ENCODE measurements at regions not wholly inside any gene's neighbourhood (a gene's known extent, or its start where the extent isn't known, plus 50 kb on each side); places are given as distances from the start of the nearest gene placed in this dataset.
A peak's percentile ranks its signal among the peaks of the same experiment; 100 is the strongest.

DNA sequence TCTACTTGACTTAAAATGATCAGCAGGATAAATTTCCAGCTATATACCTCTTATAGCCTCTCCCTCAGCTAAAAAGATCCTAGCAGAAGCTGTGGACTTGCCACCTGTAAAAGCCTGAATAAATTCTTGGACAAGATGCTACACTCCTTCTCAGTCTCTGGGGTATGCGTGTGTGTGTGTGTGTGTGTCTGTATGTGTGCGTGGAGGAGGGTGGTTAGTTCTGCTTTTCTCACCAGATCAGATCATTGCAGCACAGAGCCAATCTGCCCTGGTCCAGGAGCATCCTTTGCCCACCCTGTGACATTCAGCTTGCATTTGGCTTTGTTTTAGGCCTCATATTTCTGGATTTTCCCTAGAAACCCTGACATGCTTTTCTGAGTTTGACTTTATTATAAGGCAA is 438.3 kb downstream of the RFC3 start:
- DNase-seq = peak in 1 of 2 donors; percentile 8

DNA sequence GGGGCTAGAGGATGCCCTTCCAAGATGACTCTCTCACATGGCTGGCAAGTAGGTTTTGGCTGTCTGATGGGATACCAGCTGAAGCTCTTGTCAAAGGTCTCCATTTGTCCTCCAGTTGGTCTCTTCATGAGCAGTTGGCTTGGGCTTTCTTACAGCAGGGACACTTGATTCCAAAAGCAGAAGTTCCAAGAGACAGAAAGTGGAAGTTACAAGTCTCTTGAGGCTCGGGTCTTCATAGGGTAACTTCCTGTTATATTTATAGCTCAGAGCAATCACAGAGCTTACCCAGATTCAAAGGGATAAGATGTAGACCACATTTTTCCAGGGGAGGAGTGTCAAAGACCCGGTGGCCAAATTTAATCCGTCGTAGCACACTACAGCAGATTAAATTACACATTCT is 440.0 kb downstream of the RFC3 start:
- no peak for DNase-seq

DNA sequence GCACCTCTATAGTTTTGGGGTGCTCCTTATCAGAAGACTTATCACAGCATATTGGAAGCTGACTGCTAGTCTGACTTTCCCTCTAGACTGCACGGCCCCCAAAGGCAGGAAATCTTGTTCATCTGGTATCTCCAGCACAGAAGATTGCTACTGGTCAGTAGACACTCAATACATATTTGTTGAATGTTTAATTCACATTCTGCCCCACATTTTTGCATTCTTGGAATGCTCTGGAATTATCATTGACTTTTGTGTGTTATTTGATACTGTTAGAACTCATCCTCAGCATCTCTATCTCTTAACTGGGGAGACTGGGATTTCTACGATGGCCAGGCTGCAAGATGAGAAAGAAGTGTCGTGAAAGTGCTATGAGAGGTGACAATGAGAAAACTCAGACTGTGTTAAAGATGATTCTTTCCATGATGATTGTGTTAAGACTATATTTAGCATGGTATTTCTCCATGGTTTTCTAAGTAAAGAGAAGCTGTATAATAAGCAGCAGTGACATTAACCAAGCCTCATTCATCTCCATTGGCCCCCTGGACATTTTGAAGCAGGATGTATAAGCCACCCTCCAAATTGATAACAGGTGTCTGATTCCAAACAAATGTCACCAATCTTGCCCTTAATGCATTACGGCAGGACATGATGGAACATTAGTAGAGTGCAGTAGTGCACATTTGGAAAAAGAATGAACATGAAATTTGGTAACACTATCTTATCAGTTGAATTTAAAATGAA is 440.9 kb downstream of the RFC3 start:
- DNase-seq = no peak

DNA sequence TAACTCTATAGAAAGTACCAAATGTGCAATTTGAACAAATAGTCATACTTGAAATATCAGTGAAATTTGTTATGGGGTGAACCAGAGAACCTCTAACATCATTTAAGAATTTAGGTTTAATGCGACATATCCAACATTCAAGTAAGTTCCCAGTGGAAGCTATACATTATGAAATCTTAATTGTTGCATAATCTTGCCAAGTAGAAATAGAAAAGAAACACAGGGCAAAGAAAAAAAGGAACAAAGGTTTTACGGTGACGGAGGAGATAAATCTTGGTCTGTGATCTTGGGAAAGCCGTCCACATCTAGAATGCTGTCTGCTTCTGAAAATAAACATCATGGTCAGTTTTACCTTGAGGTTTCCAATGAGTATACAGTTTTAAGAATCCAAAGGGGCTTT is 445.7 kb downstream of the RFC3 start:
- no peak for DNase-seq

DNA sequence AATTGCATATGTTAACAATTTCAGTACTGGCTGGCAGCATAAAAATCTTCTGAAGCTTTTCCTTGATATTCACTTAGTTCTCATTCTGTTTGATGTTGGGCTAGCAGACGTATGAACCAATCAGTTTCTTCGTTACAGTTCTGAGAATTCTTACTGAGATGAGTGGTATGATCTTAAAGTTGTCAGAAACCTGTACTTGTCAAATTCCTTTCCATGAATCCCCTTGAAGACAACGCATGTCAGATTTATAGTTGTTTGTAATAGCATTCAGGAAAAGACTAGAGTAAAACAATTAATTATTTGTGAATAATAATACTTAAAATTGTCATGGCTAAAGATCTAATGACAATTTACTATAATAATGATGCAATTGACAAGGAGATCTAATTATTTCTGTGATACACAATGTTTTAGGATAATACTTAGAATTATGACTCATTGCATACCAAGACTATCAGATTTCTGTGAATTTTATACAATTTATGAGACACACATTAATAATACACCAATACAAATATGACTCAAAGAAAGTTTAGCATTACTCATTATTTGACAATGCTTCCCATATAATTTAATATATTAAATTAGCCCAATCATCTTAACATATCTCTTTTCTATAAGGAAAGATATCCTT is 447.2 kb downstream of the RFC3 start:
- no peak for DNase-seq

DNA sequence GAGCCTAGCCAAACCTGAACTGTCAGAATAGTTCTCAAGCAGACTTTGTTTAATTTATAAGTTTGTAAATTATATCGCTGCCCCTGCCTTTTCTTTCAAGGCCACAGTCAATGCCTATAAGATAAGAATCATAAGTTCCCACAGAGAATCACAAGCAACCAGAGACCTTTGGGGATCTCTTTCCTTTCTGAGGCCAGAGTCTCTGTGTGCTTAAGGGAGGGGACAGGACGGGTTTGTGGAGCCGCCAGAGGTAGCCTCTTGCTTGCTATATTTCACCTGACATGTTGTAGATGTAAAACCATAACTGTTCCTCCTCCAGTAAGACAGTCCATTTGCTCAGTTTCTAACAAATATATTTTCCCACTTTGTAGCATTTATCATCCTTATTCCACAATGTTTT is 458.8 kb downstream of the RFC3 start:
- DNase-seq = no peak

DNA sequence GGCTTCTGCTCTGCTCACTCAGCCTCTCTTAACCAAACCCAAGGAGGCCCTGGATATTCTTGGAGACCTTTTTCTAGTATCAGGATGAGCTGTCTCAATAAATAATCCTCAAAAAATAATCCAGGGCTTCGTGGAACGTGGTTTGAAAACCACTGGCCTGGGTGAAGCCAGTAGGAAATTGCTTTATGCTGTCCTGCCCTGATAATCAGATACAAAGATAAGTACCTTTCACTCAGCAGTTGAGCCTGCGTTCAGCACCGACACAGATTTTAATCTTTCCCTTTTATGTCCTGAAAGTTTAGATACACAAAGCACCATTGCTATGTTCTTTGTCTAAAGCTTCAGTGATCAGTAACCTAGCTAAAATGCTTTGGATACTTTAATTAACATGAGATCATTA is 460.0 kb downstream of the RFC3 start:
- DNase-seq = no peak

DNA sequence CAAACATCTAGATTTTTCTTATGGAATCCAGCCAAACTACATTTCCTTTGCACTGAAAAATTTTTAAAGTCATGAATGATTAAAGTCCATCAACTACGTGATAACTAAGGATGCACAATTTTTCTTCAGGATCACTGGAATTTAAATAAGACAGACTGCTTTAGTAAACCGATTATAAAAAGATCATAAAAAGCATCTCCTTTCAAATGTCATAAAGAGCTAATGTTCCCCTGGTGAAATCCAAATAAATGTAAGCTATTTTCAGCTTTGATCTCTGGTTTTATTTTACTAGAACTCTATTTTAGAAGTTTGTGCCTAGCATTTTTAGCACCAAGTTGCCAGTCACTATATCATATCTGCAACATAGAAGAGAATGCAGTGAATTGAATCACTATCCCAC is 460.8 kb downstream of the RFC3 start:
- no peak for DNase-seq

DNA sequence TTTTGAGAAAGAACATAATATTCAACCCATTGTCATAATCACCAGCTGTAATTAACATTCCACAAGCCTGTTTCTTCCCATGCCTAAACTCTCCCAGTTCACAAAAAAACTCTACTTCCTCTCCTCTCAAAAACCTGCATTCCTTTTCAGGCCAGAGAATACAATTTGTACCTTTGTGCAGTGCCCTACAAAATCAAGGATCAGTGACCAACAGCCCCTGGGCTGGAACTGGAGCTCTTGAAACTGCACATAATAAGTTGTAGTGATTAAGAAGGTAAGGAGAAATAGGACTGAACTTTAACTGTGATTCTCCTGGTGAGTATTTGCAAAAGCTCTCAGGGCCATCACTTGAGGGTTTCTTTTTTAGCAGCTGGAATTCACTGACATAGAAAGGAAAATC is 472.7 kb downstream of the RFC3 start:
- DNase-seq = no peak

DNA sequence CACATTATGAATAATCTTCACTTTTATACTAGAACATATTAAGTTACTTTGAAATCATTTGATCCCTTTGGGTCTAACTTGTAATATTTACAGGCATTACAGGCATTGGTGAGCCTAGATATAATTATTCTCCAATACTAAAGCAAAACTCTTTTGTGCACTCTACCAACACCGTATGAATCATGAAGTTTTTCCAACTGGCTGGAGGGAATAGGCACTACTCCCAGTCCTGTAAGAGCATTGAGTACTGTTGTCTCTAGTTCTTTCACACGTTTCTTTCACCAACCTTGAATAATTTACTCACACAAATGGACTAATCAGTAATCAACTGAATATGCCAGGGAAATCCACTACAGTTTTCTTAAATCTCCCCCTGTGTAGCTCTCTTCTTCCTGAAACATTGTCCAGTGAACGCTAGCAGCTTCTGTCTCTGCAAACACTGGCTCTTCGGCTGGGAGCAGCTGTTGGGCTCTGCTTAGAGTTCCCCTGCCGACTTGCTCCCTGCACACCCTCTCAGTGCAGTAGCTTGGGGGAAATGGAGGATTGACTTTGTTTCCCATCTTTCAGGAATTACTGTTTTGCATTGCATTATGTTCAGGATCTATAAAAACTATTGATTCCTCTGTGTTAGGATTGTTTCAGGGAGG is 476.7 kb downstream of the RFC3 start:
- DNase-seq = no peak

DNA sequence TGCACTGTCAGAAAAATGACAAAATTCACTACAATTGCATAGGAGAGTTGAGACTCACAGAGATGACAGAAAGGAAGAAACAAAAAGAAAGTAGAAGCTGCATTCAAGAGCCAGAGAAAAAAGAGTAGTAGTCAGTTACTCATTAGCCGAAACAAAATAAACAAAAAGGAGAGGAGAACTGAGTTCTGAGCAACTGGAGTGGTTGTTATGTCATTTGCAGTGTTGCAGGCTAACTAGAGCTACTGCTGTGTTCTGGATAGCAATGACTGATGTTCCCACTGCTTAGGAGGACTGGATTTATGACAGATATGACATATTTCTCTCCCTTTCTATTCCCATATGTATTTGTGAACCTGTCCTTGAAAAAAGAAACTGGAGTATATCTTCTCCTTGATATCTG is 482.6 kb downstream of the RFC3 start:
- no peak for DNase-seq

DNA sequence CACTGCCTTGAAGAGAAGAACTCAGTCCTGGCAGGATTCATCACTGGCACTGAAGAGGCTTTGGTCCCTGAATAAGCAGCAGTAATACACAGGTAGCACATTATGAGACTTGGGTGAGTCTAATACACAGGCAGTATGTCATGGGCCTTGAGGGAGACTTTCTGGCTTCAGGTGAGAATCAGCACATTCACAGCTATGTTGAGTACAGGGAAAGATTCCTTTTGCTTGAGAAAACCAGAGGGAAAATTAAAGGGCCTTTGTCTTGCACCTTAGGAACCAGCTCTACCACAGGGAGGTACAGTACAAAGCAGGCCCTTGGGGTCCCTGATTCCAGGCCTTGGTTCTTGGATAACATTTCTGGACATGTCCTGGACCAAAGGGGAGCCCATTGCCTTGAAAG is 484.6 kb downstream of the RFC3 start:
- no peak for DNase-seq

DNA sequence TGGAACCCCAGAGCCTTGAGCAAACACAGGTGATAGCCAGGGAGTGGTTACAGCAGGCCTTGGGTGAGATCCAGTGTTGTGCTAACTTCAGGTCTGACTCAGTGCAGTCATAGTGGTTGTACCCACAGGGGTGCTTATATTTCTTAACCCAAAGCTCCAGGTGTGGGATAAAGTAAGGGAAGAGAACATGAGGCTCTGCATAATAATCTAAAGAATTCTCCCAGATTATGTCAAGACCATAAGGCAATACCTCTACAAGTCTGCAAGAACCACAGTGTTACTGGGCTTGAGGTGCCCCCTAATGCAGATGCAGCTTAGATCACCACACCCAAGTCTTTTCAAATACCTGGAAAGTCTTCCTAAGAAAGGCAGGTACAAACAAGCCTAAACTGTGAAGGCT is 485.4 kb downstream of the RFC3 start:
- no peak for DNase-seq

DNA sequence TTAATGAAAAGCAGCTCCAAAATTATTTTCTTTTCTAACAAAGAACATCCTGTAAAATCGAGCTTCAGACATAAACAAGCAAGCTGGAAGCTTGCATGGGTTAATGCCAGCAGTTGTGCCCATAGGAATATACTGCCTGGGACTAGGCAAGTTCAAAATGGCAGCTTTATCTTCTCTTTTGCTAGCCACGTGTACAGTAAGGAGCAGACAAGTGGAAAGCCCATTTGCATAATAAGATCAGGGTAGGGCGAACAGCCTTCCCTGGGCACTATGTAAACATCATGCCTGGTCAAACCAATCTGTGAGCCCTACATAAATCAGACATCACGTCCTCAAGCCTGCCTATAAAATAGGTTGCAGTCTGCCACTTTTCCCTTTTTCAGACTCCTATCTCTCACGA is 489.7 kb downstream of the RFC3 start:
- no peak for DNase-seq

DNA sequence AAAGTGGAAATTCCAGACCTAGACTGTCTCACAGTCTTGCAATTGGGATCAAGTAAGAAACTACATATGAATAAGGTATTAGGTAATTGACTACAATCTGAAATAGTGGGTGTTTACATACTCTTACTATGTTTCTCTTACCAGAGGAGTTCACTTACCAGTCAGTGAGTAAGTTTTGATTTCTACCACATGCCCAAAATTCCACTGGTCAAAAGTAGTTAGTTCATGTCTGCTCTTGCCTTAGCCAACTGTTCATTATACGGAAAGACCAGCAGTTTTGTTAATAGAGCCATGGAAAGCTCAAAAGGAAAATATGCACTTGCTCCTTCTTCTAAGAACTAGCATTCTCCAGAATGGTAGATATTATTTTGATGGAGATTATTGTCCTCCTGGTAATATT is 490.8 kb downstream of the RFC3 start:
- DNase-seq = no peak

DNA sequence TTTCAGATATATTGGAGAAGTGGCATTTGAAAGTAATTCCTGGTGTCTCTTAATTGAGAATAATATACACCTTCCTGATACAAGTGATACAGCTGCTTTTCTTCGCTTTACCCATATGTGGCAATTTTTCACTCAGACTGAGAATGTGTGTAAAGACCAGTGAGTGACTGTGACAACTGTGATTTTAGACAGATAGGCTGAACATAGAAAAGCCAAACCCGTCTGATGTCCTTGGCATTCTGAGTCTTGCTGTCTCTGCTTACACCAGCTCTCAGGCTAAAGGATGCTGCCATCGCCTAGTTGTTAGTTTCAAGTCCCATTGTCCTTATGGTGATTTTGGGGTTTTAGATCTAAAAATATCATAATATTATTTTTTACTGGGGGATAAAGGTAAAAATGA is 492.6 kb downstream of the RFC3 start:
- no peak for DNase-seq

DNA sequence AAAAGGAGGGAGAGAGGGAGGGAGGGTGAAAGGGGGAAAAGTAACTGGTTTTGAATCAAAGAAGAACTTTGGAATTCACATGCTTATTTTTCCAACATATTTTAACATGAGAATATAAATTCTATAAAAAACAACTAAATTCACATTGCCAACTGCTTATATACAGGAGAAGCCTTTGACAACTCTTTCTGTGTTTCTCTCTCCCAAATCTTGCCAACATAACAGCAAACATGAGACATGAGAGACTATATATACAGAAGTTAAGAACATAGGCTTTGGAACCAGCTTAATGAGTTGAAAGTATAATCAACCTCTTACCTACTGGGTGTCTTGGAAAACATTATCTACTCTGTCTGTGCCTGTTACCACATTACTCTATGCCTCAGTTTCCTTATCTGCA is 493.3 kb downstream of the RFC3 start:
- DNase-seq = no peak

DNA sequence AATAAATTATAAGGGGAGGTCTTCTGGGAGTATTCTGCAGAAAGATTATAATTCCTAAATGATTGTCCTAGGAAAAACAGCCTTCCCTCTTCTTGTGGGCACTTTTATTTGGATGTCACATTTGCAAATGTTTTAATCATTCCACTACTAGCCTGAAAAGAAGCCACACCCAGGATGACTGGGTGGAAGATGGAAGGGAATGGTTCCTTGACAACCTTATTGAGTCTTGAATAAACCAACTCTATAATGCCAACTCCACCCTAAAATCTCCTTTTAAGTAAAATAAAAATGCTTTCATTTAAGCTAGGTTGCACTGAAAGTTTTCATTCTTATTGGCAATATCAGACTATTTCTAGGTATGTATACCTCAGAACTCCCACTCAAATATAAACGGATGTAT is 494.6 kb downstream of the RFC3 start:
- DNase-seq = no peak

DNA sequence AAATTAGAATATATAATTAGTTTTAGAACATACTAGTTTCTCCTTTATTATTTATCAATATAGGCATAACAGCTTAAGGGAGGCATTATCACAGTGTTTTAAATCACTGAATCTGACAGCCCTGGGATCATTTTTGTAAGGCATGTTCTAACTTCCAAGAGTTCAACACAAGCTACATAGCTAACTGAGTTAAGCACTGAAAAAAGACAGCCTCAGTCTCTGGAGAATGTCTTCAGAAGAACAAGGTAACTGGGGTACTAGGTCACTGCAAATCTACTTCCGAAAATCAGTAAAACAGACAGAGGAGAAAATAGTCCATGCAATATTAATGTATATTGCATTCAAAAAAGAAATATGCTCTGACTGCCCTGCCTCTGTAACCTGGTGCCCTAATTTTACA is 502.1 kb downstream of the RFC3 start:
- no peak for DNase-seq

DNA sequence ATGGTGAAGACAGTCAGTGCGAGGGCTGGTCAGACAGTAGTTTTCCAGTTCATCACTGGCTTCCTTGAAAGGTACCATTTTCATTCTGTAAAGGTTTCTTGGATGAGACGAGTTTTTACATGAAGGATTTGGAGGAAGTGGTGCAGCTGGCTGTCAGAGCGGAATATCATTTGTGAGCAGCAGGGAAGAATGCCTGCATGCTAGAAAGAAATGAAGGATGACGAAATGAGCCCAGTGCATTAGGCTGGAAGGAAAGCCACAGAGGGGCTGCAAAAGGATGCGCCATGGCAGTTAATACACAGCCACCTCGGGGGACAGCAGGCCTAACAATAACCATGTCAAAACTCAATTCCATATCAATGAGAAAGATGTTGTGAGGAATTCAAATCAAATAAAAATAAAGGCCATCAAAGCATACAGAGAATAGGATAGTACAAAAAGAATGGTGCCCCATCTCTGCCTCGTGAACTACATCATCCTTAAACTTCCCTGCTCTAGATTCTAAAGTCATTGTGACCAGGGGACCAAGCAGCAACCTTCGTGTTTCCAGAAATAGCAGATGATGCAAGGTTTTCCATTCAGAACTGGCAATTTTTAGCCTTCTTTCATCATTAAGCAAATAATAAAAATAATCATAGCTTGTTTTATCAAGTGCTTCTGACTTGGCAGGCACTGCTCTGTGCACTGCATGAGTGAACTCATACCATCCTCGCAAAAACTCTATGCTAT is 504.2 kb downstream of the RFC3 start:
- no peak for DNase-seq

DNA sequence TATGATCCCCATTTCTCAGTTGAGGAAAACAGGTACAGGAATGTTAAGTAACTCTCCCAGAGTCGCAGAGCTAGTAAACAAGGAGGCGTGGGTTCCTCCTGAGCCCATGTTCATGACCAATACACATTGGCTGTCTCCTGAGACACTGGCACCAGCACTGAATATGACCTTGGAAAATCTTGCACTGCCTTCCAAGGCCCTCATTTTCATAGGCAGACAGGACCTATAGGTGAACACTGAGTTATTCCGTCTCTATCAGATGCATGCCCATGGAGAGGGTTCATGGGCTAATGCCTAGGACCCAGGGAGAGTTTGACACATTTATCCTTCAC is 504.8 kb downstream of the RFC3 start:
- no peak for DNase-seq

DNA sequence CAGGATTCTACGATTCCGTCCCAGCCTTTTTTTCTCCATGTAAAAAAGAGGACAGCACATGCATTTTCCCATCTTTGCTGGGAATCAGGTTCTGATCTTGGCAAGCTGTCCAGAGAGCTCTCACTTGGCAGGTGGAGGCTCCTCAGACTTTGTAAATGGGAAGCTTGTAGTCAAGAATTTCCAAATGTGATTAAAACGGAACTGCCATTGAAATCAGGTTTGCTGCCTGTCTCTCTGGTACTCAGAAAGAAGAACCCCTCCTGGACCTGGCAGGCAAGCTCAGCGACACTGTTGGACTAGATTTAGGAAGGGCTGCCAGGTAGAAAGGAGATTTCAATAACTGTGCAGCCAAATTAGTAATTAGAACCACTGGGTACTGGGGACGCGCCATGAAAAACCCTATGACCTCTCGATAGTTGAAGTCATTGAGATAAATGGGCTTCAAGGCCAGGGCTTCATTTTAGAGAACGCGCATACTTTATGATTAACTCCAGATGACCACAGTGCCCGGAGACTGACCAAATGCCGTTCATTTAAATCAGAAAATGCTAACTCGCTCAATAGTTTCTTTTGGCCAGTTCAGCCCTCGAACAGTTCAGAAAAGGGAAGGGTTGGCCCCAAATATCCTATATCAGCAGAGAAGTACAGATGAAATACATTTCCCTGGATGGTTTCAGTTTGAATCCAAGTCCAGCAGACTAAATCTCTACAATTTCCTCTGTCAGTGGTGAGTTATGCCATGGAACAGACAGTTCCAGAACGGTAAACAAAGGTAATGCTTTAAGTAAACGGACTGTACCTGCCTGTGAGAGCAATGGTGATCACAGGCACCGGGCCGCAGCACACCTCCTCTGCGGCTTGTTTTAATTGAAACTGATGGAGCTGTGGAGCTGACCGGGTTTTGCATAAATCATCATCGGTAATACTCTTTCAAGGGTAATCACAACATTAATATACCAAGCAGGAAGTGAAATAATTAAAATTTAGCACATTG is 517.4 kb downstream of the RFC3 start:
- no peak for DNase-seq

DNA sequence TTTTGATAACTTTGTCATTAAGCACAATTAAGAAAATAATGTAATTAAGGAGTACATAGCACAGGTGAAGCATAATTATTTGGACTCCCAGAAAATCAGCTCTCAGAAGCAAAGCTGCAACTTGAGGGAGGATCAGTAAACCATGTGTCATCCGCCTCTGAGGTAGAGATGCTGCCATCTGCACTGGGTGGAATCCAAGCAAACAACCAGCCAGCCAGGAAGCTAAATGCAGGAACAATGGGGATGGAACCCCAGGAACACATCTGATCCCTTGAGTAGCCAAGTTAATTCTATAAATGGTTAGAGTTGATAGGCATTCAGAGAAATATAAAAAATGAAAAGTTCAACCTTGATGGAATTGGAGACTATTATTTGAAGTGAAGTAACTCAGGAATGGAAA is 520.2 kb downstream of the RFC3 start:
- DNase-seq = no peak
